Tibial nerve (tissue), 3 donors: ENCODE measurements at regions not wholly inside any gene's neighbourhood (a gene's known extent, or its start where the extent isn't known, plus 50 kb on each side); places are given as distances from the start of the nearest gene placed in this dataset.

Experiments used
- POLR2A ChIP-seq, 2 donors: fragments of 450-650 bp; IDR thresholded peaks; one replicate each; pipeline ENCODE4 v1.6.1; 2017; ENCODE audit warnings: antibody characterized with exemption in 2 of 2, mild to moderate bottlenecking in 2 of 2, moderate library complexity in 2 of 2
- TF ChIP-seq, protein P1 (sequence below), 5 experiments: fragments of 200-600 bp in 3 of 5; fragments of 450-650 bp in 2 of 5; sonication (generic) in 3 of 5; IDR thresholded peaks; one replicate each; pipeline ENCODE4 v1.5.1; 2016 to 2019; ENCODE audit warnings: antibody characterized with exemption in 5 of 5, mild to moderate bottlenecking in 3 of 5, moderate library complexity in 2 of 5

DNA sequence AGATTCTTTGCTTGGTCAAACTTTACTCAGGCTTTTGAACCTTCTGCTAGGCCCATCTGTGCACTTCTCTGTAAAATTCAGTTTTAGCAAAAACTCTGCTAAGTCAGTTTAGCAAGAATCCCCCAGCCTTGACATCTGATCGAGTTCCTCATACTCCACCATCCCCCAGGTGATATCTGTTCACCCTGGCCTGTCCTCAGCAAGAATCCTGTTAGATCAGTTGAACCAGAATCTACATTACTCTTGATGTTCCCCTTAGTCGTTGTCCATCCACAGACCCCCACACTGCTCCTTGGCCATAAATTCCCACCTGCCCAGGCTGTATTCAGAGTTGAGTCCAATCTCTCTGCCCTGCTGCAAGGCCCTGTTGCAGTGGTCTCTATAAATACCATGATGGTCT is 162.6 kb downstream of the ZNF674 start:
- TF ChIP-seq POLR2A (IDR thresholded peaks at IDR 0.05) = no peak
- TF ChIP-seq, protein P1, sequence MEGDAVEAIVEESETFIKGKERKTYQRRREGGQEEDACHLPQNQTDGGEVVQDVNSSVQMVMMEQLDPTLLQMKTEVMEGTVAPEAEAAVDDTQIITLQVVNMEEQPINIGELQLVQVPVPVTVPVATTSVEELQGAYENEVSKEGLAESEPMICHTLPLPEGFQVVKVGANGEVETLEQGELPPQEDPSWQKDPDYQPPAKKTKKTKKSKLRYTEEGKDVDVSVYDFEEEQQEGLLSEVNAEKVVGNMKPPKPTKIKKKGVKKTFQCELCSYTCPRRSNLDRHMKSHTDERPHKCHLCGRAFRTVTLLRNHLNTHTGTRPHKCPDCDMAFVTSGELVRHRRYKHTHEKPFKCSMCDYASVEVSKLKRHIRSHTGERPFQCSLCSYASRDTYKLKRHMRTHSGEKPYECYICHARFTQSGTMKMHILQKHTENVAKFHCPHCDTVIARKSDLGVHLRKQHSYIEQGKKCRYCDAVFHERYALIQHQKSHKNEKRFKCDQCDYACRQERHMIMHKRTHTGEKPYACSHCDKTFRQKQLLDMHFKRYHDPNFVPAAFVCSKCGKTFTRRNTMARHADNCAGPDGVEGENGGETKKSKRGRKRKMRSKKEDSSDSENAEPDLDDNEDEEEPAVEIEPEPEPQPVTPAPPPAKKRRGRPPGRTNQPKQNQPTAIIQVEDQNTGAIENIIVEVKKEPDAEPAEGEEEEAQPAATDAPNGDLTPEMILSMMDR (IDR thresholded peaks at IDR 0.05) = no peak
